Type B pancreatic cell (in vitro differentiated cells): ENCODE measurements at regions not wholly inside any gene's neighbourhood (a gene's known extent, or its start where the extent isn't known, plus 50 kb on each side); places are given as distances from the start of the nearest gene placed in this dataset.

ENCODE experiments used
- DNase-seq: peaks from one replicate; pipeline ENCODE4 v3.0.0; 2021; ENCODE audit warnings: mixed read lengths; ENCODE audit not compliant: unreplicated experiment; ENCODE audit errors: extremely low spot score
- H3K27ac Mint-ChIP-seq: 2 replicates; pipeline ENCODE4 v1.8.0; 2021; ENCODE audit warnings: mild to moderate bottlenecking, mixed read lengths
- H3K27me3 Mint-ChIP-seq: 2 replicates; pipeline ENCODE4 v1.8.0; 2021; ENCODE audit warnings: mixed read lengths
- H3K36me3 Mint-ChIP-seq: 2 replicates; pipeline ENCODE4 v1.8.0; 2021; ENCODE audit warnings: mixed read lengths
- H3K4me1 Mint-ChIP-seq: one replicate; pipeline ENCODE4 v1.8.0; 2021; ENCODE audit warnings: mixed read lengths; ENCODE audit not compliant: unreplicated experiment
- H3K4me3 Mint-ChIP-seq: 2 replicates; pipeline ENCODE4 v1.8.0; 2021; ENCODE audit warnings: mild to moderate bottlenecking, mixed read lengths
- H3K9me3 Mint-ChIP-seq: 2 replicates; pipeline ENCODE4 v1.8.0; 2021; ENCODE audit warnings: mixed read lengths
- TF ChIP-seq, protein P1 (sequence below): fragments of 200-600 bp; sonication (generic); conservative IDR thresholded peaks from 2 replicates; pipeline ENCODE4 v1.5.0; 2021; ENCODE audit warnings: antibody characterized with exemption, mild to moderate bottlenecking

DNA sequence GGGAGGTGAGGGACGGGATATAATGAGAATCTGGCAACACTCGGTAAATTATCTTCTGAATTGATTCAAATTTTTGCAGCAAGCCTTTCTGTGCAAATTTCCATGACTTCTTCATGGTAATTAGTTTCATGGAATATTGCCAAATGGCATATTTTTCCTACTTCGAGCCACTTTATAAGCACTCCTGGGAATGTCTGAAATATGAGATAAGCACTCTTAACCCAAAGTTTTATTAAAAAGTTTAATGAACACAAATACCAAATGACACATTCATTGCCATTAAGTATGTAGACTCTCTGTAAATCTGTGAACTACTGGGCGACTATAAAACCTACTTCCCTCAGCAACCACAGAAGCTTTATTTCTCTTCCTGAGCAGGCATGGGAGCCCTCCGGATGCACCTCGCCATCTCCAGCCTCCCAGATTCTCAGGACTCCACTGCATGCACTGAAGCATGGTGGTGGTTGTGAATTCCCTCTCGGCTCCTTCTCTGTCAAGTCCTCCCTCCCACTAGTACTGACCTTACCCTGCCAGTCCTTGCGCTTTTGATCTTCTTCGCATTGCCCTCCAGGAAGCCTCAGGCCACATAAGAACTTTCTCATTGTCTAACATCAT, 154.4 kb upstream of the RPL34 start:
- DNase-seq: no peak
- Mint-ChIP-seq H3K9me3 (no peaks in the 10 kb centered on the region), H3K27me3 (no peaks in the 10 kb centered on the region), H3K36me3 (no peaks in the 10 kb centered on the region), H3K4me3 (no peak overlapping the region), H3K4me1 (peaks cover 5% of the 10 kb centered on the region), H3K27ac (no peak overlapping the region)
- TF ChIP-seq, protein P1, sequence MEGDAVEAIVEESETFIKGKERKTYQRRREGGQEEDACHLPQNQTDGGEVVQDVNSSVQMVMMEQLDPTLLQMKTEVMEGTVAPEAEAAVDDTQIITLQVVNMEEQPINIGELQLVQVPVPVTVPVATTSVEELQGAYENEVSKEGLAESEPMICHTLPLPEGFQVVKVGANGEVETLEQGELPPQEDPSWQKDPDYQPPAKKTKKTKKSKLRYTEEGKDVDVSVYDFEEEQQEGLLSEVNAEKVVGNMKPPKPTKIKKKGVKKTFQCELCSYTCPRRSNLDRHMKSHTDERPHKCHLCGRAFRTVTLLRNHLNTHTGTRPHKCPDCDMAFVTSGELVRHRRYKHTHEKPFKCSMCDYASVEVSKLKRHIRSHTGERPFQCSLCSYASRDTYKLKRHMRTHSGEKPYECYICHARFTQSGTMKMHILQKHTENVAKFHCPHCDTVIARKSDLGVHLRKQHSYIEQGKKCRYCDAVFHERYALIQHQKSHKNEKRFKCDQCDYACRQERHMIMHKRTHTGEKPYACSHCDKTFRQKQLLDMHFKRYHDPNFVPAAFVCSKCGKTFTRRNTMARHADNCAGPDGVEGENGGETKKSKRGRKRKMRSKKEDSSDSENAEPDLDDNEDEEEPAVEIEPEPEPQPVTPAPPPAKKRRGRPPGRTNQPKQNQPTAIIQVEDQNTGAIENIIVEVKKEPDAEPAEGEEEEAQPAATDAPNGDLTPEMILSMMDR: no peak

DNA sequence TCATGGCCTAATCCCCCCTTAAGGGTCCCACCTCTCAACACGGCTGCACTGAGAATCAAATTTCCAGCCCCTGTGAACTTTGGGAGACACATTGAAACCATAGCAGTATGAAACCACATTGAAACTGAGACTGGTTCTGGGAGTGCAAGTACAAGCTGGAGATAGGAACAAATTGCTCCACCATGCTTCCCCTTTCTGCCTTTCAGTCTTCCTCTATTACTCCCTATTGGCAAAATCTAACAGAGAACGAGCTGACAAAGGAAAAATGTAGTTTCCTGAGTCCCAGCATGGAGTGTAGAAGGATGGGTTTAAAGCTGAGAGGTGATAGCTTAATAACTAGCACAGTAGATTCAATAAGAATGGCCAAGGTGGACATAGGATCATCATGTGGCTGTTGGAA, 161.7 kb upstream of the RPL34 start:
- no peak overlapping the region for H3K4me3 Mint-ChIP-seq
- no peak overlapping the region for H3K27ac Mint-ChIP-seq
- H3K36me3 Mint-ChIP-seq: no peaks in the 10 kb centered on the region
- H3K27me3 Mint-ChIP-seq: peaks cover 7% of the 10 kb centered on the region
- no peak for DNase-seq
- H3K9me3 Mint-ChIP-seq: no peaks in the 10 kb centered on the region
- TF ChIP-seq, protein P1: no peak
- peaks cover 5% of the 10 kb centered on the region for H3K4me1 Mint-ChIP-seq

DNA sequence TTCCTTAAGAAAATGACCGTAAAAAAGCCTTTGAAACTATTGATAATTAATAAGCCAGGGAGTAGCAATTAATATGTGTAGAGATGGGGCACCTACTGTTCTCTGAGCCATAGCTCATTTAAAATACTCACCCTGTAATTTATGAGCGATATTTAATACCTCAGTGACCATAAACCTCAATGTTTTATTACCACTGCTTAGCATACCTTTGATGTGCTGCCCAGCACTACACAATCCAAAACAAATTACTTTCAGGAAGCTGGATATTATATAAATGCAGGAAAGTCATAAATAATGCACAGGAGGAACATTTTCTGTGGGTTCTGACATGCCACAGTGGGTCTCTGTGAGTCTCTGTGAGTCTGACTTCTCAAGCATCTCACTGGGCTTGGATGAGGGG, 166.1 kb upstream of the RPL34 start:
- Mint-ChIP-seq H3K27ac (no peak overlapping the region), H3K4me1 (peaks cover 5% of the 10 kb centered on the region), H3K27me3 (peaks cover 7% of the 10 kb centered on the region), H3K36me3 (no peaks in the 10 kb centered on the region), H3K9me3 (no peaks in the 10 kb centered on the region), H3K4me3 (no peak overlapping the region)
- TF ChIP-seq, protein P1: no peak
- no peak for DNase-seq

DNA sequence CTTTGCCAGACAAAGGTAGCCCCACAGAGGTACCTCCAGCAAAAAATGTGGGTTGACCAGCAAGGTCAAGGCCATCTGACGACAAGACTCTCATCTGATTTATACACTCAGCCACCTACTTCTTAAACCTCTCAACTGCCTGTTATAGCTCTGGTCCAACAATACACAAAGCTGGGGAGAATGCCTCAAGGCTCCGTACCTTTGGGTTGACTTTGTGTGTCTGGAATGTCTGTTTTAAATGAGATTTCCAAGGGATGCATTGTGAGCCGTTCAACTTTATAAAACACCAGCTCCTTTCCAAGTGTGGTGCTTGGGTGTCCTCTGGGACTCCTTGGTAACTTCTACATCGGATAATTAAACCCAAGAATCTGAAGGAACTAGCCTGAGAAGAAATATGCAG, 167.0 kb upstream of the RPL34 start:
- DNase-seq: no peak

DNA sequence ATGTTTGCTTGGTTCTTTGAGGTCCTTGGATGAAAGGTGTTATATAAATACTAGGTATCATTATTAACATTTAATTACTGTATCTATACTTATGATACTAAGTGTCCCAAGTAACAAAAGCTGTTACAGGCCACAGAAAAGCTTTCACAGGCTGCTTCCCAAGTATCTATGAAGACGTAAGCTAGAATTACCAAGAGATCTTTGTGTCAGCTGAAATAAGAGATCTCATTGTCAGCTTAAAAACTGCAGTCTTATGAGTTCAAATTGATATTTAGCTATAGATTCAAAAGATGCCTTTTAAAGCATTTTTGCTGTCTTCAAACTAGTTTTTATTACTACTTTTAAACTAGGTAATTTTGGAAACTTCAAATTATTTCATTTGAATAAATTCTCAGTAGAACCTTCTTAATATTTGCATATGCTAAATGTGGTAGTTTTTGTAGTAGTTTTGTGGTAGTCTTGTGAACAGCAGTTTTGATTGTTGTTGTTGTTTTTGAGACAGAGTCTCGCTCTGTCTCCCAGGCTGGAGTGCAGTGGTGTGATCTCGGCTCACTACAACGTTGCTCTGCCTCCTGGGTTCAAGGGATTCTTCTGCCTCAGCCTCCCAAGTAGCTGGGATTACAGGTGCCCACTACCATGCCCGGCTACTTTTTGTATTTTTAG, 170.0 kb upstream of the RPL34 start:
- H3K9me3 Mint-ChIP-seq: no peaks in the 10 kb centered on the region

More for the DNA sequence above, 167.0 kb upstream of the RPL34 start:
- H3K36me3 Mint-ChIP-seq: no peaks in the 10 kb centered on the region
- peaks cover 5% of the 10 kb centered on the region for H3K4me1 Mint-ChIP-seq
- TF ChIP-seq, protein P1: no peak
- no peaks in the 10 kb centered on the region for H3K9me3 Mint-ChIP-seq
- peaks cover 7% of the 10 kb centered on the region for H3K27me3 Mint-ChIP-seq
- H3K4me3 Mint-ChIP-seq: no peak overlapping the region
- no peak overlapping the region for H3K27ac Mint-ChIP-seq

More for the DNA sequence above, 170.0 kb upstream of the RPL34 start:
- peaks cover 10% of the 10 kb centered on the region for H3K4me1 Mint-ChIP-seq
- H3K4me3 Mint-ChIP-seq: no peak overlapping the region
- peaks cover 6% of the 10 kb centered on the region for H3K27me3 Mint-ChIP-seq
- TF ChIP-seq, protein P1: no peak
- H3K27ac Mint-ChIP-seq: no peak overlapping the region
- DNase-seq: no peak
- H3K36me3 Mint-ChIP-seq: no peaks in the 10 kb centered on the region
